ENCODE measurements at regions not wholly inside any gene's neighbourhood (a gene's known extent, or its start where the extent isn't known, plus 50 kb on each side); places are given as distances from the start of the nearest gene placed in this dataset.

GRCh38 chr21:15160136-15160535 is 95.3 kb upstream of the NRIP1 start:
- TF ChIP-seq POLR2A (IDR thresholded peaks at IDR 0.05) = no peak
- no peak for TF ChIP-seq CTCF (IDR thresholded peaks at IDR 0.05)
- TF ChIP-seq POLR2AphosphoS5 (IDR thresholded peaks at IDR 0.05) = no peak

GRCh38 chr21:15162921-15163320 is 98.1 kb upstream of the NRIP1 start:
- 79% methylated on average over 2 of the region's 2 CpGs for WGBS
- Histone ChIP-seq H3K27ac (no peak overlapping the region), H3K36me3 (no peaks in the 10 kb centered on the region), H3K9me3 (no peaks in the 10 kb centered on the region), H3K4me3 (no peak overlapping the region), H3K27me3 (replicated peaks; ENCODE audit: insufficient read depth) (no peaks in the 10 kb centered on the region), H3K4me1 (replicated peaks) (no peaks in the 10 kb centered on the region)
- TF ChIP-seq POLR2A (IDR thresholded peaks at IDR 0.05) = no peak
- no peak for TF ChIP-seq CTCF (IDR thresholded peaks at IDR 0.05)
- no peak for TF ChIP-seq POLR2AphosphoS5 (IDR thresholded peaks at IDR 0.05)
- no peak for DNase-seq (ENCODE audit: low spot score)
- intact Hi-C loops (cut with DNase I) = no loop called here

More at GRCh38 chr21:15160136-15160535, 95.3 kb upstream of the NRIP1 start:
- Histone ChIP-seq H3K27me3 (replicated peaks; ENCODE audit: insufficient read depth) (no peaks in the 10 kb centered on the region), H3K4me1 (replicated peaks) (no peaks in the 10 kb centered on the region), H3K27ac (no peak overlapping the region), H3K9me3 (no peaks in the 10 kb centered on the region), H3K4me3 (no peak overlapping the region), H3K36me3 (no peaks in the 10 kb centered on the region)
- DNase-seq (ENCODE audit: low spot score) = no peak
- 87% methylated on average over 1 of the region's 1 CpG for WGBS
- intact Hi-C loops (cut with DNase I) = no loop called here

GRCh38 chr21:15164273-15164672 is 99.5 kb upstream of the NRIP1 start:
- TF ChIP-seq CTCF (IDR thresholded peaks at IDR 0.05) (no peak), POLR2A (IDR thresholded peaks at IDR 0.05) (no peak), POLR2AphosphoS5 (IDR thresholded peaks at IDR 0.05) (no peak)
- H3K36me3 ChIP-seq = no peaks in the 10 kb centered on the region
- no peak overlapping the region for H3K27ac ChIP-seq
- DNase-seq (ENCODE audit: low spot score) = no peak
- H3K9me3 ChIP-seq = no peaks in the 10 kb centered on the region
- no peaks in the 10 kb centered on the region for H3K4me1 ChIP-seq (replicated peaks)
- intact Hi-C loops (cut with DNase I) = no loop called here
- H3K4me3 ChIP-seq = no peak overlapping the region
- H3K27me3 ChIP-seq (replicated peaks; ENCODE audit: insufficient read depth) = no peaks in the 10 kb centered on the region
- WGBS = 95% methylated on average over 9 of the region's 9 CpGs

- no peak overlapping the region for H3K4me3 ChIP-seq
- no peak overlapping the region for H3K27ac ChIP-seq
- no peaks in the 10 kb centered on the region for H3K36me3 ChIP-seq
- H3K4me1 ChIP-seq (replicated peaks) = no peaks in the 10 kb centered on the region
- no peak for DNase-seq (ENCODE audit: low spot score)
- TF ChIP-seq POLR2A (IDR thresholded peaks at IDR 0.05) (no peak), POLR2AphosphoS5 (IDR thresholded peaks at IDR 0.05) (no peak), CTCF (IDR thresholded peaks at IDR 0.05) (no peak)
- H3K9me3 ChIP-seq = no peaks in the 10 kb centered on the region
- 60% methylated on average over 2 of the region's 2 CpGs for WGBS
- intact Hi-C loops (cut with DNase I) = no loop called here
- H3K27me3 ChIP-seq (replicated peaks; ENCODE audit: insufficient read depth) = no peaks in the 10 kb centered on the region
These were observed 100.0 kb upstream of the NRIP1 start for GRCh38 chr21:15164678-15165303.

- no peaks in the 10 kb centered on the region for H3K9me3 ChIP-seq
- intact Hi-C loops (cut with DNase I) = no loop called here
- no peak for DNase-seq (ENCODE audit: low spot score)
- no peaks in the 10 kb centered on the region for H3K4me1 ChIP-seq (replicated peaks)
- no peak overlapping the region for H3K4me3 ChIP-seq
- H3K27ac ChIP-seq = no peak overlapping the region
- WGBS = 45% methylated on average over 2 of the region's 2 CpGs
- no peaks in the 10 kb centered on the region for H3K36me3 ChIP-seq
- no peaks in the 10 kb centered on the region for H3K27me3 ChIP-seq (replicated peaks; ENCODE audit: insufficient read depth)
- TF ChIP-seq POLR2AphosphoS5 (IDR thresholded peaks at IDR 0.05) (no peak), CTCF (IDR thresholded peaks at IDR 0.05) (no peak), POLR2A (IDR thresholded peaks at IDR 0.05) (no peak)
These were observed 105.8 kb upstream of the NRIP1 start for GRCh38 chr21:15170614-15171013.

Data from prostate gland (tissue), 2 donors.